ENCODE measurements at regions not wholly inside any gene's neighbourhood (a gene's known extent, or its start where the extent isn't known, plus 50 kb on each side); places are given as distances from the start of the nearest gene placed in this dataset.

- DNase-seq = no peak
Observed at GRCh38 chr1:48164571-48164970, 57.9 kb upstream of the SLC5A9 start.

GRCh38 chr1:48160486-48161132 is 61.9 kb upstream of the SLC5A9 start:
- no peak for DNase-seq

GRCh38 chr1:48139275-48139674 is 83.2 kb upstream of the SLC5A9 start:
- DNase-seq = no peak

- DNase-seq = no peak
Observed at GRCh38 chr1:48127735-48128685, 94.5 kb upstream of the SLC5A9 start.

GRCh38 chr1:48123647-48124046 is 98.9 kb upstream of the SLC5A9 start:
- DNase-seq = no peak

GRCh38 chr1:48121955-48122354 is 100.6 kb upstream of the SLC5A9 start:
- no peak for DNase-seq

- DNase-seq = no peak
Observed at GRCh38 chr1:48120621-48121020, 101.9 kb upstream of the SLC5A9 start.

GRCh38 chr1:48115835-48116234 is 106.7 kb upstream of the SLC5A9 start:
- no peak for DNase-seq

GRCh38 chr1:48114596-48115382 is 107.7 kb upstream of the SLC5A9 start:
- no peak for DNase-seq

GRCh38 chr1:48109390-48110013 is 112.3 kb upstream of the TRABD2B start:
- DNase-seq = no peak

GRCh38 chr1:48107516-48107915 is 110.3 kb upstream of the TRABD2B start:
- no peak for DNase-seq

GRCh38 chr1:48106049-48106448 is 108.9 kb upstream of the TRABD2B start:
- DNase-seq = no peak

GRCh38 chr1:48105165-48105564 is 108.0 kb upstream of the TRABD2B start:
- no peak for DNase-seq

GRCh38 chr1:48103495-48103894 is 106.3 kb upstream of the TRABD2B start:
- no peak for DNase-seq

- DNase-seq = no peak
Observed at GRCh38 chr1:48102766-48103165, 105.6 kb upstream of the TRABD2B start.

- DNase-seq = no peak
Observed at GRCh38 chr1:48099072-48099773, 102.0 kb upstream of the TRABD2B start.

- peak; percentile 55 for DNase-seq
Observed at GRCh38 chr1:48093696-48094528, 96.7 kb upstream of the TRABD2B start.

GRCh38 chr1:48093147-48093546 is 96.0 kb upstream of the TRABD2B start:
- DNase-seq = no peak

- no peak for DNase-seq
Observed at GRCh38 chr1:48092401-48092800, 95.2 kb upstream of the TRABD2B start.

GRCh38 chr1:48089356-48089891 is 92.2 kb upstream of the TRABD2B start:
- DNase-seq = no peak

- no peak for DNase-seq
Observed at GRCh38 chr1:48084826-48085225, 87.6 kb upstream of the TRABD2B start.
